ENCODE measurements at regions not wholly inside any gene's neighbourhood (a gene's known extent, or its start where the extent isn't known, plus 50 kb on each side); places are given as distances from the start of the nearest gene placed in this dataset.

GRCh38 chr1:18012686-18013085, 94.9 kb upstream of the IGSF21 start:
- no peak overlapping the region for H3K4me3 ChIP-seq (ENCODE audit: low read depth, low read length)
- no peak for TF ChIP-seq CTCF (IDR thresholded peaks at IDR 0.05; ENCODE audit: borderline replicate concordance, insufficient read depth, low read depth, low read length)

- TF ChIP-seq CTCF (IDR thresholded peaks at IDR 0.05; ENCODE audit: borderline replicate concordance, insufficient read depth, low read depth, low read length): no peak
- no peak overlapping the region for H3K4me3 ChIP-seq (ENCODE audit: low read depth, low read length)
Measured at GRCh38 chr1:18013216-18013615, 94.4 kb upstream of the IGSF21 start.

GRCh38 chr1:18015719-18016118, 91.9 kb upstream of the IGSF21 start:
- H3K4me3 ChIP-seq (ENCODE audit: low read depth, low read length): no peak overlapping the region
- TF ChIP-seq CTCF (IDR thresholded peaks at IDR 0.05; ENCODE audit: borderline replicate concordance, insufficient read depth, low read depth, low read length): no peak

- H3K4me3 ChIP-seq (ENCODE audit: low read depth, low read length): no peak overlapping the region
- no peak for TF ChIP-seq CTCF (IDR thresholded peaks at IDR 0.05; ENCODE audit: borderline replicate concordance, insufficient read depth, low read depth, low read length)
Measured at GRCh38 chr1:18018366-18018765, 89.2 kb upstream of the IGSF21 start.

- TF ChIP-seq CTCF (IDR thresholded peaks at IDR 0.05; ENCODE audit: borderline replicate concordance, insufficient read depth, low read depth, low read length): no peak
- no peak overlapping the region for H3K4me3 ChIP-seq (ENCODE audit: low read depth, low read length)
Measured at GRCh38 chr1:18020021-18020817, 87.4 kb upstream of the IGSF21 start.

- no peak for TF ChIP-seq CTCF (IDR thresholded peaks at IDR 0.05; ENCODE audit: borderline replicate concordance, insufficient read depth, low read depth, low read length)
Measured at GRCh38 chr1:18021242-18021641, 86.4 kb upstream of the IGSF21 start.

GRCh38 chr1:18032172-18032859, 75.3 kb upstream of the IGSF21 start:
- H3K4me3 ChIP-seq (ENCODE audit: low read depth, low read length): no peak overlapping the region
- no peak for TF ChIP-seq CTCF (IDR thresholded peaks at IDR 0.05; ENCODE audit: borderline replicate concordance, insufficient read depth, low read depth, low read length)

More at GRCh38 chr1:18021242-18021641, 86.4 kb upstream of the IGSF21 start:
- no peak overlapping the region for H3K4me3 ChIP-seq (ENCODE audit: low read depth, low read length)
